K562 (cell line): ENCODE measurements at regions not wholly inside any gene's neighbourhood (a gene's known extent, or its start where the extent isn't known, plus 50 kb on each side); places are given as distances from the start of the nearest gene placed in this dataset.

Experiments used
- ATAC-seq: fragments of 200-7000 bp; cut with Tn5 transposase; 3 replicates; pipeline ENCODE4 v1.9.1; 2020; ENCODE audit warnings: moderate library complexity
- BruUV-seq: library from RNA; stranded (reverse); fragments of 400-500 nt; replicated peaks from 2 replicates; lab custom pipeline; 2021; lab: Mats Ljungman, UMichigan
- CTCF ChIA-PET: fragments of 300-600 bp; formaldehyde crosslinking; extraction: SDS; loops from one replicate; lab custom pipeline; 2021; ENCODE audit warnings: low intra/inter-chr PET ratio; lab: Yijun Ruan, JAX
- POLR2A ChIA-PET: fragments of 300-600, 350-650 bp; sonication (Branson Sonifier 250); formaldehyde crosslinking; extraction: SDS; loops from one replicate; lab custom pipeline; 2021; ENCODE audit warnings: antibody characterized with exemption, inconsistent platforms; lab: Yijun Ruan, JAX
- DNase-seq, 4 experiments: peaks; one replicate each; pipeline versions ENCODE4 v3.0.0 to v3.0.0-alpha.2; 2011 to 2018; ENCODE audit warnings: low spot score in 3 of 4, mixed read lengths in 3 of 4; ENCODE audit errors: extremely low read depth in 1 of 4
- FAIRE-seq: peaks from 2 replicates; lab custom pipeline; 2011; peaks lifted over from hg19 to GRCh38; lab: Jason Lieb, UNC
- H2AFZ ChIP-seq: 2 replicates; pipeline ENCODE4 v1.6.0; 2011; ENCODE audit warnings: low read depth, low read length, control low read depth, inconsistent platforms
- H3K27ac ChIP-seq: fragments of 200-600 bp; 3 replicates; pipeline ENCODE4 v1.8.0; 2011; ENCODE audit warnings: low read depth, mild to moderate bottlenecking, control low read depth, inconsistent platforms, low read length, moderate library complexity, mixed read lengths; ENCODE audit errors: extremely low read depth
- H3K27me3 ChIP-seq, 2 experiments: fragments of 300-600 bp in 1 of 2; 2 replicates in 1 of 2; 3 replicates in 1 of 2; pipeline versions ENCODE4 v1.6.0 to v1.8.0; 2011; ENCODE audit warnings: inconsistent platforms in 2 of 2, low read length in 2 of 2, mild to moderate bottlenecking in 1 of 2, mixed read lengths in 1 of 2, moderate library complexity in 1 of 2; ENCODE audit not compliant: control insufficient read depth in 2 of 2, insufficient read depth in 2 of 2
- H3K36me3 ChIP-seq: fragments of 300-600 bp; 3 replicates; pipeline ENCODE4 v1.8.0; 2011; ENCODE audit warnings: mild to moderate bottlenecking, low read length, inconsistent platforms; ENCODE audit not compliant: control insufficient read depth, insufficient read depth
- H3K4me1 ChIP-seq, 2 experiments: fragments of 200-600 bp in 1 of 2; replicated peaks in 1 of 2; 2 replicates in 1 of 2; 3 replicates in 1 of 2; pipeline versions ENCODE4 v1.5.1 to v1.8.0; 2011; ENCODE audit warnings: inconsistent platforms in 2 of 2, low read length in 2 of 2, mild to moderate bottlenecking in 1 of 2, mixed read lengths in 1 of 2, moderate library complexity in 1 of 2; ENCODE audit not compliant: control insufficient read depth in 2 of 2, insufficient read depth in 2 of 2
- H3K4me2 ChIP-seq: 2 replicates; pipeline ENCODE4 v1.6.1; 2011; ENCODE audit warnings: low read length, control low read depth, inconsistent platforms, mixed read lengths; ENCODE audit not compliant: insufficient read depth
- H3K4me3 ChIP-seq: fragments of 200-600 bp; sonication (generic), shearing (Covaris generic); 2 replicates; pipeline ENCODE4 v1.5.1; 2016; ENCODE audit warnings: control low read depth, inconsistent platforms
- H3K79me2 ChIP-seq: fragments of 200-600 bp; 3 replicates; pipeline ENCODE4 v1.8.0; 2011; ENCODE audit warnings: low read length, inconsistent platforms; ENCODE audit not compliant: control insufficient read depth, insufficient read depth
- H3K9ac ChIP-seq, 2 experiments: 2 replicates each; pipeline versions ENCODE4 v1.6.0 to v1.6.1; 2011; ENCODE audit warnings: low read depth in 2 of 2, low read length in 2 of 2, control low read depth in 1 of 2, inconsistent platforms in 1 of 2, mild to moderate bottlenecking in 1 of 2, mixed read lengths in 1 of 2; ENCODE audit not compliant: insufficient read depth in 1 of 2
- H3K9me1 ChIP-seq: one replicate; pipeline ENCODE4 v1.6.0; 2011; ENCODE audit warnings: inconsistent platforms, mild to moderate bottlenecking, low read length, moderate library complexity; ENCODE audit not compliant: control insufficient read depth, insufficient read depth
- H3K9me3 ChIP-seq: replicated peaks from 2 replicates; pipeline ENCODE4 v1.5.1; 2011; ENCODE audit warnings: low read depth, low read length, inconsistent platforms; ENCODE audit not compliant: control insufficient read depth, insufficient read depth
- H4K20me1 ChIP-seq: replicated peaks from 2 replicates; pipeline ENCODE4 v1.6.1; 2011; ENCODE audit warnings: low read length, inconsistent platforms, mixed read lengths; ENCODE audit not compliant: control insufficient read depth, insufficient read depth
- ATF7 ChIP-seq: fragments of 450-650 bp; IDR thresholded peaks from 2 replicates; pipeline ENCODE4 v1.7.1; 2014; ENCODE audit warnings: mild to moderate bottlenecking, moderate library complexity
- CEBPZ ChIP-seq: fragments of 150-350 bp; IDR thresholded peaks from 2 replicates; pipeline ENCODE4 v1.6.1; 2014; ENCODE audit warnings: low read depth, mild to moderate bottlenecking, low read length, borderline replicate concordance
- CREB5 ChIP-seq: fragments of 250-450 bp; sonication (Bioruptor Pico); IDR thresholded peaks from 2 replicates; pipeline ENCODE4 v1.5.0; 2020; ENCODE audit warnings: mild to moderate bottlenecking
- CREBBP ChIP-seq: IDR thresholded peaks from one replicate; pipeline ENCODE4 v1.6.1; 2012; ENCODE audit warnings: low read depth, mild to moderate bottlenecking, control low read depth, inconsistent platforms, low read length
- FOXJ2 ChIP-seq: fragments of 200-800 bp; sonication (Bioruptor generic); IDR thresholded peaks from 2 replicates; pipeline ENCODE4 v1.6.1; 2016; ENCODE audit warnings: missing genetic modification characterization, missing compliant biosample characterization
- MTF1 ChIP-seq: fragments of 250-450 bp; sonication (Bioruptor Pico); IDR thresholded peaks from 2 replicates; pipeline ENCODE4 v1.9.0; 2021; ENCODE audit warnings: moderate library complexity, mild to moderate bottlenecking, inconsistent platforms, borderline replicate concordance
- NFE2 ChIP-seq: IDR thresholded peaks from 2 replicates; pipeline ENCODE4 v1.6.1; 2014; ENCODE audit warnings: antibody characterized with exemption, low read depth
- RBM25 ChIP-seq: fragments of 200-400 bp; formaldehyde crosslinking; IDR thresholded peaks from 2 replicates; pipeline ENCODE4 v1.6.1; 2018; ENCODE audit warnings: low read length, low read depth, moderate library complexity; ENCODE audit not compliant: severe bottlenecking
- SRSF3 ChIP-seq: fragments of 200-400 bp; formaldehyde crosslinking; IDR thresholded peaks from 2 replicates; pipeline ENCODE4 v1.6.1; 2016; ENCODE audit warnings: mild to moderate bottlenecking, low read length, moderate library complexity; ENCODE audit not compliant: insufficient read depth
- STAG1 ChIP-seq: sonication (generic); formaldehyde crosslinking; IDR thresholded peaks from 2 replicates; pipeline ENCODE4 v1.5.0; 2020; ENCODE audit warnings: missing genetic modification reagents, borderline replicate concordance
- STAT5B ChIP-seq: fragments of 250-450 bp; sonication (Bioruptor Pico); IDR thresholded peaks from 2 replicates; pipeline ENCODE4 v1.8.0; 2021; ENCODE audit warnings: mild to moderate bottlenecking, inconsistent platforms
- ZC3H8 ChIP-seq: fragments of 450-650 bp; IDR thresholded peaks from 2 replicates; pipeline ENCODE4 v1.6.1; 2017
- ZNF134 ChIP-seq: fragments of 250-450 bp; sonication (Bioruptor Pico); conservative IDR thresholded peaks from 2 replicates; pipeline ENCODE4 v1.4.0; 2020
- ZNF785 ChIP-seq: fragments of 250-450 bp; sonication (Bioruptor Pico); IDR thresholded peaks from 2 replicates; pipeline ENCODE4 v1.4.0; 2020; ENCODE audit warnings: mild to moderate bottlenecking
- WGBS: fragments of 100-300 bp; shearing (Covaris generic); methylation state at CpG from one replicate; pipeline ENCODE4 v1.1.6; 2016; ENCODE audit warnings: low coverage, mixed read lengths; ENCODE audit not compliant: insufficient coverage; ENCODE audit errors: missing lambda C conversion rate; 5-methylcytosine and 5-hydroxymethylcytosine counted together
- in situ Hi-C: fragments of 300-500 bp; cut with MboI; formaldehyde crosslinking; loops from 4 replicates; pipeline ENCODE4 v1.15.0; 2018; ENCODE audit warnings: inconsistent platforms, mixed read lengths
- intact Hi-C: fragments of 100-400 bp; cut with micrococcal nuclease; formaldehyde crosslinking; loops from 2 replicates; pipeline ENCODE4 v1.14.2; 2022

- ATAC-seq, result no peak
- in situ Hi-C loops, result no loop called here
Measured at GRCh38 chr4:28227764-28228163, 1367.1 kb downstream of the STIM2 start.

More at GRCh38 chr4:28227764-28228163, 1367.1 kb downstream of the STIM2 start:
- no peak overlapping the region for H3K9ac ChIP-seq
- H3K79me2 ChIP-seq, result no peaks in the 10 kb centered on the region
- H3K9me1 ChIP-seq, result no peaks in the 10 kb centered on the region
- no peak overlapping the region for H2AFZ ChIP-seq
- H3K4me3 ChIP-seq, result no peak overlapping the region
- no peaks in the 10 kb centered on the region for H3K4me1 ChIP-seq
- intact Hi-C loops, result no loop called here
- H3K27ac ChIP-seq, result no peak overlapping the region
- no peaks in the 10 kb centered on the region; the same call in 1 of the 2 replicates for H3K9me3 ChIP-seq
- FAIRE-seq (no peak), DNase-seq (no peak)
- CTCF ChIA-PET, result no interaction called here
- no peaks in the 10 kb centered on the region for H3K36me3 ChIP-seq
- no peak overlapping the region for H3K4me2 ChIP-seq
- POLR2A ChIA-PET, result no interaction called here
- no peak for TF ChIP-seq ZNF785 (CRISPR knock-in tag)
- no peak for TF ChIP-seq MTF1 (CRISPR knock-in tag)
- TF ChIP-seq CREBBP, result no peak
- no peak for TF ChIP-seq RBM25
- no peak for TF ChIP-seq NFE2
- TF ChIP-seq STAG1 (CRISPR knock-in tag), result no peak
- no peak for TF ChIP-seq ZC3H8
- TF ChIP-seq ZNF134 (CRISPR knock-in tag), result no peak
- no peak for TF ChIP-seq SRSF3
- no peak for TF ChIP-seq CREB5 (CRISPR knock-in tag)
- no peak for TF ChIP-seq ATF7
- no peak for TF ChIP-seq FOXJ2 (tag)
- TF ChIP-seq STAT5B (CRISPR knock-in tag), result no peak
- no peak for TF ChIP-seq CEBPZ
- 0% methylated on average over 1 of the region's 1 CpG for WGBS
- no peaks in the 10 kb centered on the region for H4K20me1 ChIP-seq
- no TSS peak for BruUV-seq
- H3K27me3 ChIP-seq, result no peaks in the 10 kb centered on the region
